ENCODE measurements at regions not wholly inside any gene's neighbourhood (a gene's known extent, or its start where the extent isn't known, plus 50 kb on each side); places are given as distances from the start of the nearest gene placed in this dataset.

DNA sequence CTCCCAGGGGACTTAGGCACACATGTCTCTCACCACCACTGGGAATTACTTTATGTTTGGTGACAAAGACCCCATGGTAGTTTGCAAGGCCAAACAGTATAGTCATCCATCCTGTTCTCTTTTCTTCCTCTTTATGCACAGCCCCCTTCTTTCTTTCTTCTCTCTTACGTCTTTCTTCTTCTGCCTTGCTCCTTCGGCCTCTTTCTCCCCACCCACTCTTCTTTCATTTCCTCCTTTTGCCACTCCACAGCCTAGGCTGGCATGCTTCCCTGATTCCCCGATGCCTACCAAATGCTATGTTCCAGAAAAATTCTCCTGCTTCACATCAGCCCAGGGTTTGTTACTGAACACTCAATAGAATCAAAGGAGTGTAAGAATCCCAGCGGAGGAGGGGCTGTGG is 62.4 kb upstream of the MKLN1 start:
- TF ChIP-seq POLR2AphosphoS5 (IDR thresholded peaks at IDR 0.05; ENCODE audit: low read depth, low read length) (no peak), POLR2A (IDR thresholded peaks at IDR 0.05; ENCODE audit: low read depth, low read length) (no peak), TAF1 (IDR thresholded peaks at IDR 0.05; ENCODE audit: borderline replicate concordance, low read depth, low read length) (no peak)

All from GM12892 (cell line).